ENCODE measurements at regions not wholly inside any gene's neighbourhood (a gene's known extent, or its start where the extent isn't known, plus 50 kb on each side); places are given as distances from the start of the nearest gene placed in this dataset.

DNA sequence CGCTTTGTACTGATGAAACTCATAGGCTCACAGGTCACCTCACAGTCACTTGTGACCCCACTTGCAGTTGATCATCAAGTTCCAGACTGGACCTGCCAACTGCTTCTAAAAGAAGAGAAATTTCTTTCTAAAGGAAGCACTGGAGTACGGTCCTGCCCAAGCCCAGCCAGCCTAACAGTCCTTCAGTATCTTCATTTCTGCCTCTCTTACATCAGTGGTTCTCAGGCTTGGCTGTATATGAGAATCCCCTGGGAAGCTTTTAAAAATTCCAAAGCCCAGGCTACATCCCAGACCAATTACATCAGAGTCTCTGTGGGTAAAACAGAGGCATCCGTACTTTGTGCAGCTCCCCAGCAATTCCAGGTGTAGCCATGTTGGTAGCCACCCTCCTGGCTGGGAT is 282.1 kb downstream of the NFIB start:
- peak; percentile 80 for DNase-seq

DNA sequence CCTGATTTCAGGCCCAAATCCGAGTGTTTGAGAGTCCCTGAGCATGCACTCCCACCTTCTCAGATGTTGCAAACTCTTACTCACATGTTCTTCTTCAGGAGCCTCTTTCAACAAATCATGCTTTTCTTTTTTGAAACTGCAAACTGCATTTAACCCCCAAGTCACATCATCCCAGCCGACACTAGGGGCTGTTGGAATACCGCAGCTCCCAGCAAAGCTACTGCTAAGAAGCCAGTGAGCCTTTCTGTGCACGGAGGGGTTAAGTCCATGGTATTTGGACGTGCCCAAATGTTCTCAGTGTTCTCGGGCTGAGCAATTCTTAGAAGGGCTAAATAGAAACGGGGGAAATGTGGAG is 282.9 kb downstream of the NFIB start:
- peak; percentile 79 for DNase-seq

DNA sequence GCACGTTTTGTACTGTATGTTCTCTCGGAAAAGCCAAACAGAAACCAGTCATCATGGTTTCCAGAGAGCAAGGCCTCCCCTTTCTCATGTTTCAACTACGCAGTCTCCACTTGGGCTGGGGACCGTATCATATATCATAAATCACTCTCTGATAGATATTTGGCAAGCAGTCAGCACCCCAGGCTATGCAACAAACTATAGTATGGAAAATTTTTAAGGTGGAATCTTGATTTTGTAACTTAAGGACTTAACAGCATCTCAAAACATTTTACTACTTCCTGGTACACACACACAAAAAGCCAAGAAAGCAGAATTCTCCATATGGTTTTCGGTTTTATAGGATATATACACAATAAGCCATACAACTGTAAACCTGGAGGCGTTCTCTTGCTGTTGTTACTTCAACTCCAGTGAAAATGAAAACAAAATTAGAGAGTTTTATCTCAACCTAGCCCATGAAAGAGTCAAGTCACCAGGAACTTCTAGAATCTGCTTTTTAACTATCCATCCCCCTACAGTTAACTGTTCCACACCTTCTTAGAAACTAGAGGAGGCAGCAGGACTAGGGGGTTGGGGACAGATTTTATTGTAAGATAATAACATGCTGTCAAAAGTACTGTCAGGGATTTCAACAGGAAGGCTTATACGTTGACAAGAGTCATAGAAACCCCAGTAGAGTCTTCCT is 283.4 kb downstream of the NFIB start:
- peak; percentile 87 for DNase-seq

DNA sequence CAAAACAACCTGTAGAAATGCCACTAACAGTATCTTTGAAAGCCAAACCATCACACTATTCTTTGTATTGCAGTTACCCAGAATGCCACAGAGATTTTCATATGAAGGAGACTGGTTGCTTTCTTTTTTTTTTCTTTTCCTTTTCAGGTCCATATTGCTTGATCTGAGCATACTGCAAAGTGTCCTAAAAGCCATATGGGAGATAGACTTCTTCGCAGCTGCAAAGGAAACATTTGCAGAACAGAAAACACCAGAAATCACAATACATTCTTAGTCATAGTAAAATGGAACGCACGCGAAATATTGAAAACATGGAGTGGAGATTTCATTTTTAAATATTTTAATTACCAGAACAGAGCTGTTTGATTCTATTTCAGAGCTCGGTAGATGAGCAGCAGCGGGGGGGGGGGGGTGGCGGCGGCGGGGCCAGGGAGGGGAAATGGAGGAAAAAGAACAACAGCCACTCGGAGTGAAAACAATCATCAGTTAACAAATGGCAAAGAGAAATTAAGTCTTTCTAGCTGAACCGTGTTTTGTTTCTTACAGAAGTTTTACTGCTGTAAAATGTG is 284.1 kb downstream of the NFIB start:
- no peak for DNase-seq

DNA sequence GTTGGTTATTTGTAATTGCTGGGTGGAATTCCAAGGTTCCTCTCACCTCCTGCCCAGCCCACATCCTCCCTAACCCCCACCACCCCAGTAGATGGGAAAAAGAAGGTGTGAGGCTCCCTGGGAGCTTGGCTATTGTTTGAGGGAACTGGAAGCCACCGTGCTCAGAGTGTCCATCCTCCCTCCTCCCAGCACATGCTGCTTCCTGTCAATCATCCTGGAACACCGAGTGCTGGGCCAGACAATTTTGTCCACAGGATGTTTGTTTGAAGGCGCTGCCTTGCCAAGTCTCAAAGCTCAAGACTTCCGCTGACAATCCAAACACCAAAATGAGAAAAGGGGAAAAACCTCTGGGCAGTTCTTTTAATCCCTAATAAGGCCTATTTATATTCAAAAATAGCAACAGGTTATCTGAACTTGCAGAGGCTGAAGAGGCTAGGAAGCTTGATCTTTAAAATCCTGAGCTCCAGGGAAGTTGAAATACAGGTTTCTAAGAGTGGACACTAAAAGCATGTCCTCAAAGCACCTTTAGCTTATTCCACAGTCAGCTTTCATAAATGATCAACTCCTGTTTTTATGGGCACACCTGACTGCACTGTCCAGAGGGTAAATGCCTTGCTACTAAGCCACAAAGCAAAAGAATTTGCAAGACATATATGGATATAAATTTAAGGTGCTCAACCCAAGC is 286.7 kb downstream of the NFIB start:
- DNase-seq: no peak

DNA sequence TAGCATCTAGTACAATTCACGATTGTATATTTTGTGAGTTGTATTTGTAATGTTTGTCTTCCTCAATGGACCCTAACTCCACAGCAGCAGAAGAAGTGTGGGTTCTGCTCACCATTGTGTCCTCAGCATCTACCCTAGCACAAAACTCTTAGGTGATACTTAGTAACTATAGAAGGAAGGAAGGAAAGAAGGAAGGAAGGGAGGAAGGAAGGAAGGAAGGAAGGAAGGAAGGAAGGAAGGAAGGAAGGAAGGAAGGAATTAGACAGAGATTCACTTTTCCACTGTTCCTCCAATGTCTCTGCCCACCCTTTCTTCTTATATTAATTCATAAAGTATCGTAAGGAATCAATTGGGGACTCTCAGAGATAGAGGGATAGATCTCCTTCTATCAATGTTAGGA is 288.2 kb downstream of the NFIB start:
- no peak for DNase-seq

DNA sequence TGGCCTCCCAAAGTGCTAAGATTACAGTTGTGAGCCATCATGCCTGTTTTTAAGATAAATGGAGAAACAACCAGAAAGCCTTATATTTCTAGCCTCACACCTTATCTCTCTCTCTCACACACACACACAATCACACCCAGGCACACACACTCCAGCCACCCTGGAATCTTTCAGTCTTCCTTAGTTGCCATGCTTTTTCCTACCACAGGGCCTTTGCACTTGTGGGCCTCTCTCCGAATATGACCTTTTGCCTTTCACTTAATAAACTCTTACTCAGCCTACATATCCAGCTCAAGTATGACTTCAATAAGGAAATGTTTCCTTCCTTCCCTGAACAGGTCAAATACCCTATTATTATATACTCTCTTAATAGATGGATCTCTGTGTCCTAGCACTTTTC is 290.7 kb downstream of the NFIB start:
- no peak for DNase-seq

DNA sequence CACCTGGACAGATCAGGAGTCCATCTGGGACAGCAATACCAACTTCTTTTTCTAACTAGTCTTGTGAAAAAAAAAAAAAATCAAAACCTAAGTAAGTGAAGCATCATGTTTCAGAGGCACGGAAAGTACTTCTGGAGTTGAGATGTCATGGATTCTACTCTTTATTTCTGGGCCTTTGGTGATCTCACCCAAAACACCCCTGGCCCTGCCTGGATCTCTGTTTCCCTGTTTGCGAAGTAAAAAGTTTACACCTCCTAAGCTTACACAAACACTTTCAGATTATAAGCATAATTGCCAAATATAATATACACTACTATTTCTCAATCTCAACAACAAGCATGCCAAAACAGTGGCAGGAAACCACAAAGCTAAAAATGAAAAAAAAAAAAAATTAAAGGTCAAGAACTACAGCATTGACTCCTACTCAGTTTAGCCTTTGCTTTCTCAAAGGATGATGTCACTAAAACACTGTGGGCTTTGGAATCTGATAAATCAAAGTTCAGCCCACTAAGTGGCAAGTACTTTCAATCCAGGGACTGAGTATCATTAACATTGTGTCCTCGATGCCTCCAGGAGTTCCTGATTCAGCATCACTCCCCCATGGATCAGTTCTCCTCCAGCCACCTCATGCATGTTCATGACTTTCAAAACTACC is 291.9 kb downstream of the NFIB start:
- DNase-seq: peak; percentile 2

DNA sequence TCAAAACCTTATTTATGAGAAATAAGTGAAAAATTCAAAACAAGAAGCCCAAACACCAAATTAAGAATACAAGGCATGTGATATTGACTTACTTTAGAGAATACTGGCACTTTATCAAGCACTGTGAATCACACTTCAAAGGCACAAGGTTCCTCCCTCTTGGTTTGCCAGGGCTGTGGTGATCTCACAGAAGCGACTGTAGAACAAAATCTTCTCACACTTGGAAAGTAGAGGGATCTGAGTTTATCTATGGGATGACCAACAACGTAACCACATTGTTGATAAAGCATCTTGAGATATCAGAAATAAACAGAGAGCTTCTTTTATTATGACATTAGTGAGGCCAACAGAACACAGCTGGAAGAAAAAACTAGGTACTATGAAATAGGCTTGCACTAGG is 295.9 kb downstream of the NFIB start:
- peak; percentile 20 for DNase-seq

DNA sequence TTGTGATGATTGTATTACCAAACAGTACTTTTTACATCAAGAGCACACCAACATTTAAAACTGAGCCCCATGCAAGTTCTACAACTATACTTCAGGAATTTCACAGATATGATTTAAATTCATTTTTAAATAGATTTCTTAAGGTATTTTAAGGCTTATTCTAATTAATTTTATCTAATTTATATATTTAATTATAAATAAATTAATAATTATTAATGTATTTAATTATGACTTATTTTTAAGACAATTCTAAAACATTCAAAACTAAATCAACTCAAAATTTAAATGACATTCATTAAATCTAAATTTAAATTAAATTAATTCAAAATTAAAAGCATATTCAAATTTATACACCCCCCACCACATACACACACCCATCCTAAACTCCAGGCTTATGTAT is 299.2 kb downstream of the NFIB start:
- no peak for DNase-seq

DNA sequence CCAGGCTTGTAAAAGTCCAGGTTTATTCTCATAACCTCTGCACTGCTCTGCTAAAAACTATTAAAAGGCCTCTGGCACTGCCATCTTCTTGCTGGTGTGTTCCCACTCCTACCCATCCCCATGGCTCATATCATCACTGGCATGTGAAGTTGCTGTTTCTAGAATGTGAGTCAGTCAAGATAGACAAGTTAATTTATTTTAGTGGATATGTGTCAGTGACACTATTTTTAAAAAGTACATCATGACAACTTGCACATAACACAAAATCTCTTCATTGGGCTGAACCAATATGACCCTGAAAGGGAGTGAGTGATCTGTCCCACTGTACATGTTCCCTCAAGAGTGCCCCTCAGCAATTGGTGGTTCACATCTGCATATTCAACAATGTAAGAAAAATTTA is 299.7 kb downstream of the NFIB start:
- DNase-seq: no peak

DNA sequence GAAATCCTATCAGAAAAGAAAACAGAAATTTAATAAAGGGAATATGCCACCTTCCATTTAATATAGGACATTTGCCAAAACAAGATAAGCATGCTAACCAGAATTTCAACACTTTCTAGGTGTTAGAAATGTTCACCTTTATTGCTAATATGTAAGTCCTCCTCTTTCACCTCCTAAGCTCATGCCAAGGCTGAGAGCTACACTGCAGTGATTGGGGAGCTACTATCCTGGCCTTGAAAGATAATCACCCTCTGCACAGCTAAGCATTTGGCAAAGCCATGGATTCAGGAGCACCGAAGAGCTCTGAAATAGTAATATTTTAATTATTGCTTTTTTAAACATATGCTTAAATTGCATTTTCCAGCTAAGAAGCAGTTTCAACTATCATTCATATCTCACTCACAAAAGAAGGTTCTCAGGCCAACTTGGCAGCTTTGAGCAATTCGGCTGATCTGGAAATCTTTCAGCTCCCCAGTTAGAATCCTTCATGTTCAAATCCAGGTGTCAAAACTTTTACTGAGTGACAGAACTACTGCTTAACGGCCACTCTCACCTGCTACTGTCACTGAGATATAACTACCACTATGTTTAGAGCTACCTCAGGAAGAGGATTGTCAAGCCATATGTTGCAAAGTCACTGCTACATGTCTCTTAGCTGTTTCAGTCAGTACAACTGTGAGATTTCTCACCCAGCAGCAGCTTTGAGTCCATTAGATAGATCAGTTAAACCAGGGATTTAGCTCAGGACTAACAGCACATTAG is 302.0 kb downstream of the NFIB start:
- no peak for DNase-seq

DNA sequence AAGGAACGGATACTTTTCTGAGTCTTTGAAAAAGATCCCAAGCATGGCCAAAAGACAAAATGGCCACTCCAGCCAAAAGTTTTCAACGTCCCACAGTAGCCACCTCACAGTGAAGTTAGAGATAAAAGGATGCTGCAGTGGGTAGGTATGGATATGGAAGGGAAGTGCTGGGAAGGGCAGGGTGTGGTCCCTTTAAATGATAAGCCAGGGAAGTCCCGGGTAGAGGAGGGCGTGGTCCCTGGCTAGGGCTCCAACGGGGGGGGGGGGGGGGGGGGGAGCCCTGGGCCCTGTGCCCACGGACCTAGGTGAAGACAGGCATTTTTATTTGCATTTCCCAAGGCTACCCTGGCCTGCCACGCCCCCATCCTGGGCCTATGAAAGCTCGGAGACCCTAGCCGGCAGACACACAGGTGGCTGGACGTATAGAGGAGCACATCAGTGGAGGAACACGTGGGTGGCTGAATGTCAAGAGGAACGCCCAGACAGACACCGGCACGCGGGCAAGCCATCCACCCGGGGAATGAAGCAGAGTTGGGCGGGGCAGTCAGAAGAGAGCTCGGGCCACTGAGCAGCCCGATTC is 306.7 kb downstream of the NFIB start:
- no peak for DNase-seq

DNA sequence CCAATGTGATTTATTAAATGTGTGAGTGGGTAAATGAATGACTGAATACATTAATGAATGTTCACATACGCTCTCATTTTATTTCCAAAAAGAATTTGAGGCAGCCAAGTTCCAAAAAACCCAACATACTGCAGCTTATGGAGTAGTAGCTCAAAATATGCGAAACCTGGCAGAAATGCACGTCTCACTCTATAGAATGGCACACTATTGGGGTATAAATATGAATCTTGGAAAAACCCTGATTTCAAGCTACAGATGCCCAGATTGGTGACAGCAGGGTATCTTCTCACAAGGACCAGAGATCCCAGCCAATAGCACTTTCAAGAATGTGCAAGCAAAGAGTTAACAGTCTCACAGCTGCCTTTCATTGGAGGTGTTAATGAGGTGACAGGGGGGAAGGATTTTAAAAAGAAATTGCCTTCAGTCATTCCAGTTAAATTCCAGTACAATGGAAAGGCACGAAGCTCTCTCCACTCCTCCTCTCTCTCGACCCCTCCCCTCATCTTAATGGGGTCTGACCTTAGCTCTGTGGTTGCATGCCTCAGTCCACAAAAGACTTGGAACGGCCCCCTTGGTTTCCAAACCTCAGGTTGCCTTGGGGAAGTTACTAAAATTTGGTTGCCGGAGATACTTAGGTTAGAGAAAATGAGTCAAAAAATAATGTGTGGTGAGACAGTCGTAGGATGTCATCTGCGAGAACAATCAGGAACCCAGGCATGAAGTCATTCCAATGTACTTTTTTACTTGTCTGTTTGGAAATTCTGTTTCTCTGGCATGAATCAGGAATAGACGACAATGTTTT is 307.4 kb downstream of the NFIB start:
- DNase-seq: no peak

DNA sequence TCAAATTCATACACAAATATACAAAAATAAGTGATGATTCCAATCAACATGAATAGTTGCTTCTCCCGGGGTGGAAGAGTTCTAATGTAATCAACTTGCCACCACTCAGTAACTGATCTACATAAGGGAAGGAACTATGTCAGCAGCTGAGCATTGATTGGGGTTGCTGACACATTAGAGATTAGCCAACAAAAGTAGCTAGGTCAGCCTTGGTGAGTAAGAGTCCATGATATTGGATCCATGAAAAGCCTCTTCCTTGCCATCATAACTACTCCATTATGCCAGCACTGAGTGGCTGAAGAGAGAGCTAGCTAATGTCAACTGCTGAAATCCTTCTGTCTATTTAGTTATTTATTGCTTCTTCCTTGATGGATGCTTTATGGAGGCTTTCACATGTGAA is 309.8 kb downstream of the NFIB start:
- no peak for DNase-seq

DNA sequence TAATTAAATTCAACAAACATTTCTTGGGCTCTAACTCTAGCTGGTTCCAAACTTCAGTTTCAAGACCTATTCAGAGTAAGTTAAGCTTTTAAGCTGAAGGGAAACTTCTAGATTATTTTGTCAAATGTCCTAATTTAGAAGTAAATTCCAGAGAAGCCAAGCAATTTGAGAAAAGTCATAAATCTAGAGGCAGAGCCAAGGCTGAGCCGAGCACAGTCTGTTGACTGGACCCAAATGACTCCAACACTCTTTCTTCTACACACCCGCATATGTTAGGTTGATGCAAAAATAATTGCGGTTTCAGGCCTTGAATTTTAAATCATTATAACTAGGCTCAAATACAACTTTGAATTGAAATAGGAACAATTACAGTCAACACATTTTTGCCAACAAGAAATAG is 319.7 kb downstream of the NFIB start:
- DNase-seq: no peak

DNA sequence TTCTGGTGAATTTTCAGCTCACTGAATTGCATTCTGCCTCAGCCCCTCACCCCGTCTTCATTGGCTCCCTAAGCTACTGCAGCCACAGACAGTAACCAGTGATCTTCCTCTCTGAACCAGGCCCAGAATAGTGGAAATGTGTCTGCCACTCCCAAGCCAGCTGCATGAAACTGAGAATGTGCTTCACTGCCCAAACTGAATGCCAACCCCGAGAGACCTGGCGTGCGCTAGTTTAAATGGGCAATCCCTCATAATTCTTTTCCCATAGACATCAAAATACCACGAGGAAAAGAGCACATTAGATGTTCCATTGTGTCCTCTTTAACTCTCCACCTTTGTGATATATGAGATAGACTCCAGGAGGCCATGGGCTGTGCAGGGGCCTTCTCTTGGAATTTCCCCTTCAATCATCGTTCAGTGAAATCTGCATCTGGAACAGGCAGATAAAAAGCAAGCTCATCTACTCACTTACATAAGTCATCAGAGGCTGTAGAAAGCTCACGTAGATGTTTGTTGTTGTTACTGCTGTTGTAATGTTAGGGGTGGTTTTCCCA is 320.2 kb downstream of the NFIB start:
- no peak for DNase-seq

DNA sequence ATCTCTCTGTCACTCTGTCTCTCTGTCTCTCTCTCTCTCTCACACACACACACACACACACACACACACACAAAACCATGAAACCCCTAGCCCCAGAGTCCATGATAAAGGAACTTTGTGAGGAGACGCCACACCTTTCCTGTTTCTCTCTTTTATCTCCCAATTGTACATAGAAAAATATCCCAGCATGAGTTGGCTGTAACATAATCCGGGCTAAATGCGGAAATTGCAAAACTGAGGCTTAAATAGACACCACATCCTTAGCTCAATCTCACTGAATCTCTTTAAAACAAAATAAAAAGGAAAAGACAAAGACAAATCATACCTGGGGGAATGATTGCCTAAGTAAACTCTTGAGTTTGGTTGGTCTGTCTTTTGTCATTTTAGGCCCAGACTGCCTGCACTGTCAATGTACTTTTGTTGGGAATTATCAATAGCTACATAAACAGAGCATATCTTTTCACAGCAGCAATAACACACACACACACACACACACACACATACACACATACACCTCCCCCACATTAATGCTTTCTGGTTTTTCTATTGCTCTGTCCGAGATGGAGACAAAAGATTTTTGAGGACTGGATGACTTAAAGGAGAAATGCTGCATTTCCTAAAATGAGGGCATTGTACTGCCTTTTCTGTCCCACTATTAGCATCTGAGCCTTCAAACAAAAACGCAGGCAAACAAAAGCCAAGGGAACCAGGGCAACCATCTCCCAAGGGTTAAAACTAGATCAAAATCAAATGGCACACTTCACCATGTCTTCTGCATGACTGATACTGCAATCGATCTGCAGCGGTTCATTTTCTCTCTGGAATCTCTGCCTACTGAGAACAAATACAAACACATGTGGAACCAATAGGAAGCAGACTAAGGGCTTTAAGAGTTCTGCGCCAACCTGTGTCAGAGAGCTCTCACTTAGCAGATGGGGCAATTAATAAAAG is 321.5 kb downstream of the NFIB start:
- no peak for DNase-seq

DNA sequence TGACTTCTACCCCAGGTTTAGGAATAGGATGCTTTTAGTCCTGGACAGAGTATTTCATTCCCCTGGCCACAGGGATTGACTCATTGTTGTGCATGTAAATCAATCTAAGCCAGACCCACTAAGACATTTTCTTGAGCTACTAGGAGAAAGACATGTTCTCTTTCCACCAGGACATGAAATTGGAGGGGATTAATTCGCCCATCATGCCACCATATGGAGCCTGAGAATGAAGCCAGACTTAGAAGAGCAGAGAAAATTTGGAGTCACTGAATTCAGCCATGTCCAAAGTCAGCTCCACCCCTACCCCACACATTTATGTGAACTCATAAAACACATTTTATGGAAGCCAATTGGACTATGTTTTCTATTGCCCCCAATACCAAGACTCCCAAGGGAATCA is 322.5 kb downstream of the NFIB start:
- no peak for DNase-seq

DNA sequence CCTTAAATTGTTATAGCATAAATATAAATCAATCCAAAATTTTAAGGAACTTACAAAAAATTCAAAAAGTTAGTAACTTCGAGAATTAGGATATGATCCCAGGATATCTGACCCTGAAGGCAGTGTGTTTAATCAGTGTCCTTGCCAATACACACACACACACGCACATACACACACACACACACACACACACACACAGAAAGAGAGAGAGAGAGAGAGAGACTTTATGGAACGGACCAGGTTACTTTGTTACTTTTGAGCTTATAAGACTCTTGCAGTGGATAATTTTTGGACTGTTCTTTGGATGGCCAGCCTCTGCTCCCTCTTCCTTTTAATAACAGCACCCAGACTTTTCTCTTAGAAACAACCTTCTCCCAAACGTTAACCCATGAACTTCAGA is 322.9 kb downstream of the NFIB start:
- no peak for DNase-seq

Measured in fibroblast of skin of scalp (primary cell).